ENCODE measurements at regions not wholly inside any gene's neighbourhood (a gene's known extent, or its start where the extent isn't known, plus 50 kb on each side); places are given as distances from the start of the nearest gene placed in this dataset.
A peak's percentile ranks its signal among the peaks of the same experiment; 100 is the strongest.

GRCh38 chr2:226031647-226032501, 632.4 kb downstream of the NYAP2 start:
- peaks cover under 1% of the 10 kb centered on the region; the same call in 1 of the 2 replicates for H3K9me3 ChIP-seq
- no peaks in the 10 kb centered on the region for H3K36me3 ChIP-seq
- peak overlapping the region; percentile 53 for H3K4me3 ChIP-seq
- no peak for DNase-seq
- no peaks in the 10 kb centered on the region for H3K27me3 ChIP-seq

GRCh38 chr2:226030788-226031646, 631.5 kb downstream of the NYAP2 start:
- H3K9me3 ChIP-seq = no peaks in the 10 kb centered on the region; the same call in 1 of the 2 replicates
- peak overlapping the region; percentile 53 for H3K4me3 ChIP-seq
- H3K27me3 ChIP-seq = no peaks in the 10 kb centered on the region
- peak; percentile 71 for DNase-seq
- H3K36me3 ChIP-seq = no peaks in the 10 kb centered on the region

- Histone ChIP-seq H3K4me3 (no peak overlapping the region), H3K36me3 (no peaks in the 10 kb centered on the region), H3K9me3 (no peaks in the 10 kb centered on the region; the same call in 1 of the 2 replicates), H3K27me3 (no peaks in the 10 kb centered on the region)
- no peak for DNase-seq
Measured at GRCh38 chr2:226030369-226030768, 630.9 kb downstream of the NYAP2 start.

GRCh38 chr2:226023946-226024345, 624.4 kb downstream of the NYAP2 start:
- Histone ChIP-seq H3K4me3 (no peak overlapping the region), H3K27me3 (no peaks in the 10 kb centered on the region), H3K36me3 (no peaks in the 10 kb centered on the region), H3K9me3 (no peaks in the 10 kb centered on the region; the same call in 1 of the 2 replicates)
- DNase-seq = no peak

GRCh38 chr2:226023383-226023782, 623.9 kb downstream of the NYAP2 start:
- Histone ChIP-seq H3K4me3 (no peak overlapping the region), H3K36me3 (no peaks in the 10 kb centered on the region), H3K27me3 (no peaks in the 10 kb centered on the region), H3K9me3 (peaks cover 3% of the 10 kb centered on the region; the same call in 1 of the 2 replicates)
- DNase-seq = no peak

- peaks cover 3% of the 10 kb centered on the region; the same call in 1 of the 2 replicates for H3K9me3 ChIP-seq
- no peaks in the 10 kb centered on the region for H3K36me3 ChIP-seq
- DNase-seq = no peak
- H3K4me3 ChIP-seq = no peak overlapping the region
- no peaks in the 10 kb centered on the region for H3K27me3 ChIP-seq
Measured at GRCh38 chr2:226020956-226021355, 621.4 kb downstream of the NYAP2 start.

GRCh38 chr2:226020176-226020575, 620.7 kb downstream of the NYAP2 start:
- Histone ChIP-seq H3K4me3 (no peak overlapping the region), H3K9me3 (peaks cover 3% of the 10 kb centered on the region; the same call in 1 of the 2 replicates), H3K27me3 (no peaks in the 10 kb centered on the region), H3K36me3 (no peaks in the 10 kb centered on the region)
- no peak for DNase-seq

- no peaks in the 10 kb centered on the region for H3K36me3 ChIP-seq
- H3K4me3 ChIP-seq = no peak overlapping the region
- no peaks in the 10 kb centered on the region for H3K27me3 ChIP-seq
- H3K9me3 ChIP-seq = peaks cover 3% of the 10 kb centered on the region; the same call in 1 of the 2 replicates
- DNase-seq = no peak
Measured at GRCh38 chr2:226018641-226019040, 619.1 kb downstream of the NYAP2 start.

GRCh38 chr2:226017537-226017936, 618.0 kb downstream of the NYAP2 start:
- Histone ChIP-seq H3K4me3 (no peak overlapping the region), H3K9me3 (peaks cover 3% of the 10 kb centered on the region; the same call in 1 of the 2 replicates), H3K36me3 (no peaks in the 10 kb centered on the region), H3K27me3 (no peaks in the 10 kb centered on the region)
- no peak for DNase-seq

GRCh38 chr2:226017107-226017506, 617.6 kb downstream of the NYAP2 start:
- Histone ChIP-seq H3K27me3 (no peaks in the 10 kb centered on the region), H3K36me3 (no peaks in the 10 kb centered on the region), H3K4me3 (no peak overlapping the region), H3K9me3 (peaks cover 3% of the 10 kb centered on the region; the same call in 1 of the 2 replicates)
- DNase-seq = no peak

GRCh38 chr2:226011716-226012450, 612.4 kb downstream of the NYAP2 start:
- no peaks in the 10 kb centered on the region for H3K36me3 ChIP-seq

GRCh38 chr2:226002438-226002837, 602.9 kb downstream of the NYAP2 start:
- H3K4me3 ChIP-seq = no peak overlapping the region
- DNase-seq = peak; percentile 23
- H3K27me3 ChIP-seq = no peaks in the 10 kb centered on the region
- no peaks in the 10 kb centered on the region for H3K9me3 ChIP-seq
- H3K36me3 ChIP-seq = no peaks in the 10 kb centered on the region

More at GRCh38 chr2:226011716-226012450, 612.4 kb downstream of the NYAP2 start:
- DNase-seq = no peak
- Histone ChIP-seq H3K27me3 (no peaks in the 10 kb centered on the region), H3K4me3 (no peak overlapping the region), H3K9me3 (no peaks in the 10 kb centered on the region)

- no peak for DNase-seq
Measured at GRCh38 chr2:226001716-226002115, 602.2 kb downstream of the NYAP2 start.

GRCh38 chr2:225999692-226000091, 600.2 kb downstream of the NYAP2 start:
- Histone ChIP-seq H3K4me3 (no peak overlapping the region), H3K27me3 (no peaks in the 10 kb centered on the region), H3K36me3 (no peaks in the 10 kb centered on the region), H3K9me3 (no peaks in the 10 kb centered on the region)
- no peak for DNase-seq

More at GRCh38 chr2:226001716-226002115, 602.2 kb downstream of the NYAP2 start:
- Histone ChIP-seq H3K9me3 (no peaks in the 10 kb centered on the region), H3K27me3 (no peaks in the 10 kb centered on the region), H3K36me3 (no peaks in the 10 kb centered on the region), H3K4me3 (no peak overlapping the region)

GRCh38 chr2:225998653-225999052, 599.1 kb downstream of the NYAP2 start:
- Histone ChIP-seq H3K36me3 (no peaks in the 10 kb centered on the region), H3K27me3 (no peaks in the 10 kb centered on the region), H3K9me3 (no peaks in the 10 kb centered on the region), H3K4me3 (no peak overlapping the region)
- no peak for DNase-seq

- Histone ChIP-seq H3K9me3 (no peaks in the 10 kb centered on the region), H3K4me3 (no peak overlapping the region), H3K36me3 (no peaks in the 10 kb centered on the region), H3K27me3 (no peaks in the 10 kb centered on the region)
- no peak for DNase-seq
Measured at GRCh38 chr2:225998116-225998515, 598.6 kb downstream of the NYAP2 start.

All from MG63 (cell line).